Ectodermal cell (in vitro differentiated cells): ENCODE measurements at regions not wholly inside any gene's neighbourhood (a gene's known extent, or its start where the extent isn't known, plus 50 kb on each side); places are given as distances from the start of the nearest gene placed in this dataset.

ENCODE experiments used
- H3K27ac ChIP-seq: 2 replicates; pipeline ENCODE4 v1.7.0; 2013; ENCODE audit warnings: mild to moderate bottlenecking, low read depth, low read length; ENCODE audit not compliant: insufficient read depth, poor library complexity, severe bottlenecking
- H3K27me3 ChIP-seq: 2 replicates; pipeline ENCODE4 v1.7.0; 2013; ENCODE audit warnings: mild to moderate bottlenecking, low read length; ENCODE audit not compliant: insufficient read depth, control insufficient read depth, poor library complexity, severe bottlenecking
- H3K36me3 ChIP-seq: one replicate; pipeline ENCODE4 v1.7.0; 2013; ENCODE audit warnings: low read length; ENCODE audit not compliant: control insufficient read depth, insufficient read depth
- H3K4me1 ChIP-seq: one replicate; pipeline ENCODE4 v1.7.0; 2013; ENCODE audit warnings: low read length; ENCODE audit not compliant: control insufficient read depth, insufficient read depth
- H3K4me3 ChIP-seq: 2 replicates; pipeline ENCODE4 v1.7.0; 2013; ENCODE audit warnings: low read depth, low read length, control low read depth; ENCODE audit not compliant: insufficient read depth
- H3K9me3 ChIP-seq: 2 replicates; pipeline ENCODE4 v1.7.0; 2013; ENCODE audit warnings: mild to moderate bottlenecking, low read length, moderate library complexity; ENCODE audit not compliant: control insufficient read depth
- WGBS, 2 experiments: methylation state at CpG; one replicate each; pipeline ENCODE4 v1.1.7; 2013; ENCODE audit warnings: missing lambda C conversion rate in 2 of 2; 5-methylcytosine and 5-hydroxymethylcytosine counted together

DNA sequence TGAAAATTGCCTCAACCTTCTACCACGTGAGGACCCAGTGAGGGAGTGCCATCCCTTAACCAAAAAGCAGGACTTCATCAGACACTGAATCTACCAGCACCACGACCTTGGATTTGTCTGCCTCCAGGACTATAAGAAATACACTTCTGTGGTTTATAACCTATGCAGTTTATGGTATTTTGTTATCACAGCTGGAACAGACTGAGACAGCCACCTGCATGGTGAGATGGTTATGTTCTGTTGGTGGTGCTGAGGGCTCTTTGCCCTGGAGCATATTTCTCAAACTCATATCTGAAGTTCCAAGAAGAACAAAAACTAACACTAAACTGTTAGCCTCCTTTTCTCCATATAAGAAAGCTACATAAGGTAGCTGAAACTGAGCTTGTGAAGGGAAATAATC is 69.8 kb upstream of the RGS18 start:
- no peaks in the 10 kb centered on the region for H3K36me3 ChIP-seq
- H3K27me3 ChIP-seq: no peaks in the 10 kb centered on the region
- no peak overlapping the region for H3K27ac ChIP-seq
- WGBS, 2 experiments: 59 to 73% methylated on average over 2 of the region's 2 CpGs
- no peak overlapping the region for H3K4me3 ChIP-seq
- H3K9me3 ChIP-seq: no peaks in the 10 kb centered on the region
- no peaks in the 10 kb centered on the region for H3K4me1 ChIP-seq

DNA sequence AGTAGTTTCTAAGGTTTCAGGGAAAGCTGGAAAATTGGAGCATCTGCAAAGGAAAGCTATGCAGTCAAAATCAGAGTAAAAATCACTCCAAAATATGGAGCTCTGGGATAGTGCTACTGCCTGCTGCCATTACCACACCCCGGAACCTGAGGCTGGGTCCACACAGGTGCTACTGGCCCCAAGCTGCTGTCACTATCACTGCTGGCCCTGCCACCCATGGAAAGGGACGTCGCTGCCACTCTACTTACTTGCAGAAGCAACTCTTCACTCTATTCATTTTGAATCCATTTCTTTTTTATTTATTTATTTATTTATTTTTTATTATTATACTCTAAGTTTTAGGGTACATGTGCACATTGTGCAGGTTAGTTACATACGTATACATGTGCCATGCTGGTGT is 60.3 kb upstream of the RGS18 start:
- no peaks in the 10 kb centered on the region for H3K27me3 ChIP-seq
- H3K9me3 ChIP-seq: no peaks in the 10 kb centered on the region
- no peaks in the 10 kb centered on the region for H3K36me3 ChIP-seq
- no peak overlapping the region for H3K4me3 ChIP-seq
- no peaks in the 10 kb centered on the region for H3K4me1 ChIP-seq
- no peak overlapping the region for H3K27ac ChIP-seq
- 85 to 94% methylated on average over 3 of the region's 4 CpGs for whole genome bisulfite sequencing, 2 experiments

DNA sequence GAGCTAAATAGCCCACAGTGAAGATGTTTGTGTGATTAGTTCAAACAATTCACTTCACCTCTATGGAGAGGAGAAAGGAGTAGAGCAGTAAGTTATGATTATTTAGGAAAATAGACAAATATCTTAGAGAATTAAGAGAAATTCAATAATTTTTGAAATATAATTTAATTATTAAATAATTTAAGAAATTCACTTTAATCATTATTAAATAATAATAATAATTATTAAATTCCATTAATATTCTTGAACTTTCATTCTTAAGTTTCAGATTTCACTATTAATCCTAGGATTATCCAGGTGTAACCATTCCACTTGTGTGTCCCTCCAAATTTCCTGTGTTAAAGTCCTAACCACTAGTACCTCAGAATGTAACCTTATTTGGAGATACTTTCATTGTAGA is 58.9 kb upstream of the RGS18 start:
- no peaks in the 10 kb centered on the region for H3K4me1 ChIP-seq
- H3K4me3 ChIP-seq: no peak overlapping the region
- no peaks in the 10 kb centered on the region for H3K27me3 ChIP-seq
- no peaks in the 10 kb centered on the region for H3K36me3 ChIP-seq
- no peaks in the 10 kb centered on the region for H3K9me3 ChIP-seq
- H3K27ac ChIP-seq: no peak overlapping the region

DNA sequence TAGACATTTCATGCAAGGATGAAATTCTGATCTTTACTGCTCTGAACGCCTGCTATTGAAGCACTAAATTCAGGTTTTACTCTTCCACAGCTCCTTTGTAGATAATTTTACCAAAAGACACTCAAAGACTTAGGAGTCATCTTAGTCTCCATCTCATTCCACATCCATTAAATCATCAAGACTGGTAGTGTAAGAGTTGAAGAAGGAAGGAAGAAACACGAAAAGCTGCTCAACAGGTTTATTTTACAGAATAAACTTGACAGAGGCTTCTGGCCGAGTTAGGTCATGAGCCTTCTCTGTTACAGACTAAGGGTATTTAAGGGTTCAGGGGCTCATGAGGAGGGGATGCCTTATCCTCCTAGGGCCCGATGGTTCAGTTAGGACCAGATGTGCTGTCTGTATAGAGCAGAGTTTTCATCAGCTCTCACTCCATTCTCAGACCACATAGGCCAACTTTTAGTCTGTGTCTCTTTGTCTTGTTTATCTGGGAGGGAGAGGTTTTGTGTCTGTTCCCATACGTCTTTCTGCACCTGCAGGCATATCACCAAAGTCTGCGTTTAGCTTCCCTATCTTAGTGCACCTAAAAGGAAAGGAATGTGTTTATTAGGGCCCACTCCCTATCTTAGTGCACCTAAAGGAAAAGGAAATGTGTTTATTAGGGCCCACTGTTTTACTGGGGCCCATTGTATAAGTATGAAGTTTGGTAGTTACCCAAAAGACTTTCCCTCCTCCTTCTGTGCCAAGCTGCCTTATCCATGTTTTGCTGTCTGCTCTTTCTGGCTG is 57.4 kb upstream of the RGS18 start:
- no peak overlapping the region for H3K4me3 ChIP-seq
- no peak overlapping the region for H3K27ac ChIP-seq
- no peaks in the 10 kb centered on the region for H3K36me3 ChIP-seq
- 91 to 92% methylated on average over 6 of the region's 6 CpGs for WGBS, 2 experiments
- no peaks in the 10 kb centered on the region for H3K4me1 ChIP-seq
- no peaks in the 10 kb centered on the region for H3K9me3 ChIP-seq
- no peaks in the 10 kb centered on the region for H3K27me3 ChIP-seq

DNA sequence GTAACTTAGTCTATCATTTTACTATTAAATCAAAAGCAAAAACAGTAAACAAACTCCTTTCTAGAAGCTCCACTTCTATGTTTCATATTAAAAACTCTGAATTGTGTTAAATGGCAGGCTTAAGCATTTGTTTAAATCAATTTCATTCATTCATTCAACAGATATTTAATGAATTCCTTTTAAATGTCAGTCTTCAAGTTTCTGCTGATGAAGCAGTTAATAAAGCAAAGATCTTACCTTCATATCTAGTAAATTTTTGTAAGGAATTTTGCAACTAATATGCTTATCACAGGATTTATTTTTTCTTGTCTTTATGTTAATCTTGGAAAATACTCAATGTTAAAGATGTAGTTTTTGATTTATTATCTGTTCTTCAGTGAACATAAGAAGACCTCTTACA is 54.1 kb upstream of the RGS18 start:
- Histone ChIP-seq H3K9me3 (no peaks in the 10 kb centered on the region), H3K36me3 (no peaks in the 10 kb centered on the region), H3K4me3 (no peak overlapping the region), H3K27ac (no peak overlapping the region), H3K27me3 (no peaks in the 10 kb centered on the region), H3K4me1 (no peaks in the 10 kb centered on the region)

DNA sequence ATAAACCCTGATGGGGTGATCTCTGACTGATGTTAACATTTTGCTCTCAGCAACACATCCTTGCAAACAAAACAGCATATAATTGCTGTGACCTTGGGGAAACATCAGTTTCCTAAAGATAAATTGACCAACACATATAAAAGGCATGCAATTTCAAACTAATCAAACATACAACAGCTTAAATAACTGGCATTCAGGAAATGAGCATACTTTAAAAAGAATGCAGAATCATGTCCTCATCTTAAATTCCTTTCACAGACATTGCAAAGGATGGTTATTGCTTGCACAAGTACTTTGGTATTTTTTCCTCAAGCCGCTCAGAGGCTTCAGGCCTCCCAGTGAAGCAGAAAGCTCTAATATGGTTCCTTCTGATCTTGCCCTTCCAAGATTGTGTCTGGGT is 53.4 kb upstream of the RGS18 start:
- Histone ChIP-seq H3K36me3 (no peaks in the 10 kb centered on the region), H3K9me3 (no peaks in the 10 kb centered on the region), H3K4me1 (no peaks in the 10 kb centered on the region), H3K4me3 (no peak overlapping the region), H3K27me3 (no peaks in the 10 kb centered on the region), H3K27ac (no peak overlapping the region)
- 89 to 100% methylated on average over 1 of the region's 1 CpG for WGBS, 2 experiments

DNA sequence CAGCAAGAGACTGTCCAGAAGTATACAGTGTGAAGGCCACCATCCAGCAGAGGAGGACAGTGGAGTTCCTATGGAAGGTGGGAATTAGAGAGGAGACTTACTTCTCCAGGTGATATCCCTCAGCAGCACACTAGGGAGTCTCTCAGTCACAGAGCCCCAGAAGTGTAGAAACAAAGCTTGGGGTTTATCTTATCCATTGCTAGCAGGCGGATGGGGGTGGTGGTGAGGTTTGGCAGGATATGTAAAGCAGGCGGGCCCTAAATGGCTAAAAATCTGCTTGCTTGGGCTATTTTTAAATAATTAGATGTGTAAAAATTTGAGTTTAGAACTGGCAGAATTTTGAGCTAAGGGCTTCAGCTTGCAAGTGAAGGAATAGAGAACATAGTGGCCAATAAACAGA is 50.1 kb upstream of the RGS18 start:
- Histone ChIP-seq H3K27ac (no peak overlapping the region), H3K9me3 (no peaks in the 10 kb centered on the region), H3K36me3 (no peaks in the 10 kb centered on the region), H3K4me3 (no peak overlapping the region), H3K27me3 (no peaks in the 10 kb centered on the region), H3K4me1 (no peaks in the 10 kb centered on the region)
- 97 to 98% methylated on average over 2 of the region's 2 CpGs for WGBS, 2 experiments
